Heart right ventricle (tissue), 16 donors: ENCODE measurements at regions not wholly inside any gene's neighbourhood (a gene's known extent, or its start where the extent isn't known, plus 50 kb on each side); places are given as distances from the start of the nearest gene placed in this dataset.

Experiments
- ATAC-seq, 8 donors: fragments of 200-7000 bp; cut with Tn5 transposase; one replicate each; pipeline ENCODE4 v1.9.1; 2020; ENCODE audit warnings: mild to moderate bottlenecking in 8 of 8, moderate library complexity in 8 of 8, moderate number of reproducible peaks in 1 of 8
- DNase-seq, 2 donors: peaks; one replicate each; pipeline ENCODE4 v3.0.0-alpha.2; 2020
- H3K27ac ChIP-seq, 10 donors: fragments of 200-600 bp; sonication (generic) in 2 of 10; one replicate each; pipeline versions ENCODE4 v1.5.0 to v1.8.0; 2020 to 2022; ENCODE audit warnings: mild to moderate bottlenecking in 3 of 10
- H3K27me3 ChIP-seq, 7 donors: fragments of 200-600 bp; one replicate each; pipeline ENCODE4 v1.8.0; 2021 to 2022; ENCODE audit warnings: mild to moderate bottlenecking in 2 of 7
- H3K36me3 ChIP-seq, 9 donors: fragments of 200-600 bp; sonication (generic) in 1 of 9; one replicate each; pipeline versions ENCODE4 v1.5.0 to v1.8.0; 2020 to 2022; ENCODE audit warnings: mild to moderate bottlenecking in 2 of 9
- H3K4me1 ChIP-seq, 9 donors: fragments of 200-600 bp; sonication (generic) in 1 of 9; one replicate each; pipeline versions ENCODE4 v1.5.0 to v1.8.0; 2020 to 2022; ENCODE audit warnings: mild to moderate bottlenecking in 4 of 9
- H3K4me3 ChIP-seq, 10 donors: fragments of 200-600 bp; sonication (generic) in 2 of 10; one replicate each; pipeline versions ENCODE4 v1.5.0 to v1.8.0; 2020 to 2022; ENCODE audit warnings: mild to moderate bottlenecking in 7 of 10, moderate library complexity in 2 of 10
- H3K9me3 ChIP-seq, 11 donors: fragments of 200-600 bp in 10 of 11; sonication (generic) in 2 of 11; one replicate each; pipeline versions ENCODE4 v1.5.0 to v1.8.0; 2013 to 2022; ENCODE audit warnings: mild to moderate bottlenecking in 2 of 11, control low read depth in 1 of 11, moderate library complexity in 1 of 11
- WGBS, 2 donors: extraction: QIAGEN DNeasy Blood & Tissue Kit; methylation state at CpG; one replicate each; pipeline ENCODE4 v1.1.7; 2013; ENCODE audit warnings: inconsistent platforms in 1 of 2; 5-methylcytosine and 5-hydroxymethylcytosine counted together
- intact Hi-C, 10 donors: fragments of 100-400 bp; cut with DNase I; formaldehyde crosslinking; loops; one replicate each; pipeline versions ENCODE4 v1.11.1 to v1.14.2; 2022
- TF ChIP-seq, protein P1 (sequence below), 9 donors: fragments of 200-600 bp; sonication (generic) in 2 of 9; IDR thresholded peaks; one replicate each; pipeline versions ENCODE4 v1.5.0 to v1.8.0; 2021 to 2022; ENCODE audit warnings: antibody characterized with exemption in 9 of 9, mild to moderate bottlenecking in 5 of 9, moderate library complexity in 1 of 9
- donor health status: Arrhythmogenic right ventricular cardiomyopathy.
- donor health status: ischemic (EF 13 %, LVEDD 7.1; RV severe dilation, severe dysfunction).
- donor health status: healthy with polysubstance abuse.
- donor health status: DM: no; HTN: yes; CAD: no.
- donor health status: DM: no; HTN: no; CAD: no.
- donor health status: ischemic (EF 25% LVEDD 6.9; RV normal size, moderate dysfunction).
- donor health status: ischemic (EF 25% LVEDD 5.7; RV mildly dilated, moderate dysfunction).
- donor health status: healthy.
- donor health status: DM: yes; HTN: yes; CAD: no.
- donor health status: Ischemic cardiomyopathy.
- donor health status: ischemic (EF 35%, LVEDD 5.7; RV mildly dilated, moderate dysfunction).
- donor health status: nonischemic (EF 11% LVEDD 7.7; RV severe dilation, severe dysfunction).
- donor health status: DM: yes; HTN: yes; CAD: no.
- donor health status: PGD.
- donor health status: ischemic (EF 29% LVEDD 5.4; RV normal size, mild dysfunction).
- donor health status: nonischemic (EF 23%, LVEDD 6.1; RV moderate dilation, normal function).

DNA sequence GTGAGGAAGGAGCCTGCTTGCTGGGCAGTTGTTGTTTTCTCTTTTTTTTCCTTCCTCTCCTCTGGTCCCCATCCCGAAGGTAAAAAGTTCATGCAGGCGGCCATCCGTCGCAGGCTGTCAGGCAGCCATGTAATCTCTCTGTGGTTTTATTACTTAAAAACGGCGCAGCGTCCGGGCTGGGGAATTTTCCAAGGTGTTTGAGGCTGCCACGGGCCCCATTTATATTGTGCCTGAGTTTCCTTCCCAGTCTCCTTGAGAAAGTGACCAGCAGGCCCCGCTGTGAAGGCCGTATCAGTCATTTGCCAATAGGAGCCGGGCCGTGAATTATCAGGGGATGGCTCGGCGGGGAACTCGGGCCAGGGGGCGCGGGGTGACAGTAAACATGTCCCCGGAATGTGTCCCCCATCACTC is 289.7 kb downstream of the PBX3 start:
- TF ChIP-seq, protein P1, sequence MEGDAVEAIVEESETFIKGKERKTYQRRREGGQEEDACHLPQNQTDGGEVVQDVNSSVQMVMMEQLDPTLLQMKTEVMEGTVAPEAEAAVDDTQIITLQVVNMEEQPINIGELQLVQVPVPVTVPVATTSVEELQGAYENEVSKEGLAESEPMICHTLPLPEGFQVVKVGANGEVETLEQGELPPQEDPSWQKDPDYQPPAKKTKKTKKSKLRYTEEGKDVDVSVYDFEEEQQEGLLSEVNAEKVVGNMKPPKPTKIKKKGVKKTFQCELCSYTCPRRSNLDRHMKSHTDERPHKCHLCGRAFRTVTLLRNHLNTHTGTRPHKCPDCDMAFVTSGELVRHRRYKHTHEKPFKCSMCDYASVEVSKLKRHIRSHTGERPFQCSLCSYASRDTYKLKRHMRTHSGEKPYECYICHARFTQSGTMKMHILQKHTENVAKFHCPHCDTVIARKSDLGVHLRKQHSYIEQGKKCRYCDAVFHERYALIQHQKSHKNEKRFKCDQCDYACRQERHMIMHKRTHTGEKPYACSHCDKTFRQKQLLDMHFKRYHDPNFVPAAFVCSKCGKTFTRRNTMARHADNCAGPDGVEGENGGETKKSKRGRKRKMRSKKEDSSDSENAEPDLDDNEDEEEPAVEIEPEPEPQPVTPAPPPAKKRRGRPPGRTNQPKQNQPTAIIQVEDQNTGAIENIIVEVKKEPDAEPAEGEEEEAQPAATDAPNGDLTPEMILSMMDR (IDR thresholded peaks at IDR 0.05), result no peak
- H3K9me3 ChIP-seq, result peaks cover 0 to 9% (median 0%) of the 10 kb centered on the region in 11 donors
- no peaks in the 10 kb centered on the region for H3K36me3 ChIP-seq
- H3K4me3 ChIP-seq, result no peak overlapping the region
- no peaks in the 10 kb centered on the region for H3K4me1 ChIP-seq
- ATAC-seq (no peak), DNase-seq (no peak)
- WGBS, 2 donors, result 30 to 40% methylated on average over 19 of the region's 19 CpGs
- no peak overlapping the region for H3K27ac ChIP-seq
- peaks cover 0 to 13% (median 7%) of the 10 kb centered on the region in 7 donors for H3K27me3 ChIP-seq
- intact Hi-C loops, result no loop called here

DNA sequence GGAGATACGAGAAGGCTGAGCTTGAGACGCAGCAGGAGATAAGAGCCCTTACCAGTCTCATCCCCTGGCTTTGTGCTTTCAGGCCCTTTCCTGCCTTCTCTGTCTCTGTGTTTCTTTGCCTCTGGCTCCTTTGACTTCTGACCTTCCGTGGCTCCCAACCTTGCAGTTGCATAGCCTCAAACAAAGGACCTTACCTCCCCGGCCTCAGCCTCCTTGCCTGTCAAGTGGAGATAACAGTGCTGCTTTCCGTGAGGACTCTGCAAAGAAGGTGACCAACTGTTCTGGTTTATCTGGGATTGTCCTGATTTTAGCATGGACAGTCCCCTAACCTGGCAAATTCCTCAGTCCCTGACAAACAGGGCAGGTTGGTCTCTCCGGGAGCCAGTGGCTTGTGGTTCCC is 287.8 kb upstream of the MVB12B start:
- 58 to 71% methylated on average over 6 of the region's 6 CpGs for WGBS, 2 donors
- intact Hi-C loops, result no loop called here
- H3K27me3 ChIP-seq, result peaks cover 0 to 11% (median 7%) of the 10 kb centered on the region in 7 donors
- no peaks in the 10 kb centered on the region for H3K36me3 ChIP-seq
- TF ChIP-seq, protein P1 (IDR thresholded peaks at IDR 0.05), result no peak
- H3K4me1 ChIP-seq, result no peaks in the 10 kb centered on the region
- H3K27ac ChIP-seq, result no peak overlapping the region
- peaks cover 0 to 28% (median 8%) of the 10 kb centered on the region in 11 donors for H3K9me3 ChIP-seq
- ATAC-seq (no peak), DNase-seq (no peak)
- no peak overlapping the region for H3K4me3 ChIP-seq

DNA sequence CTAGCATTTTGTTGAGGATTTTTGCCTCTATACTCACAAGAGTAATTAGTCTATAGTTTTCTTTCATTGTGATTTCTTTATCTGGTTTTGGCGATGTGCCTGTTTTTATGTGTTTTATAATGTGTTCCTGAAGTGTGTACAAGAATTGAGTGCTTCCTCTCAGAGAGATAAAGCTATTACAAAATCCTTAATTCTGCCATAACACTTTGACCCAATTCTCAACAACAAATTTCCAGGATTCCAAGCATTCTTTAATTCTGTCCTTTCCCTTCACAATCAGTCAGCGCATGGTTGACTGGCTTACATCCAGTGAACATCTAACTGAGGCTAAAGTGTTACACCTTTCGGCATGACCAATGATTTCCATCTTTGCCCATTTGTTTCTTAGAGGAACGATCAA is 282.9 kb upstream of the MVB12B start:
- ATAC-seq, result no peak
- Histone ChIP-seq H3K27me3 (peaks cover 0 to 7% (median 0%) of the 10 kb centered on the region in 7 donors), H3K4me1 (no peaks in the 10 kb centered on the region), H3K36me3 (no peaks in the 10 kb centered on the region), H3K9me3 (peaks cover 0 to 61% (median 16%) of the 10 kb centered on the region in 11 donors), H3K4me3 (no peak overlapping the region), H3K27ac (no peak overlapping the region)
- WGBS, 2 donors, result 61 to 67% methylated on average over 4 of the region's 4 CpGs
- intact Hi-C loops, result no loop called here
- no peak for DNase-seq
- TF ChIP-seq, protein P1 (IDR thresholded peaks at IDR 0.05), result no peak

DNA sequence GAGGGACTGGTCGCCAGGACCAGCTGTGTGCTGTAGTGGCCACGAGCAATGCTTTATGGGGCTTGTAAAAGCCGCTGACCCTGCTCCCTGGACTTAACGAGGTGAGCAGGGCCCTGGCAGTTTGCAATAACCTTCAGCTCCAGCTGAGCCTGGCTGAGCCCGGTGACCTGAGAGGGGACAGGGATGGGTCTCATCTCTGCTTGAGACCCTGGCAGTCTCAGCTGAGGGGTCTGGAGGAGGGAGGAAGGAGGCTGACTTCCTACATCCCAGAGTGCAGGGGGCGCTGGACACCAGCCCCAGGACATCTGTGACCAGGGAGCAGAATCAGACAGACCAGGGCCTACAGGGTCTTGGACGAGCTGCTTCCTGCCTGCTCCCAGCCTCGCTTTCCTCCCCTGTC is 277.5 kb upstream of the MVB12B start:
- DNase-seq (no peak), ATAC-seq (no peak)
- WGBS, 2 donors, result 65 to 69% methylated on average over 8 of the region's 8 CpGs
- H3K4me1 ChIP-seq, result no peaks in the 10 kb centered on the region
- intact Hi-C loops, result no loop called here
- peaks cover 0 to 31% (median 8%) of the 10 kb centered on the region in 11 donors for H3K9me3 ChIP-seq
- TF ChIP-seq, protein P1 (IDR thresholded peaks at IDR 0.05), result no peak
- no peak overlapping the region for H3K4me3 ChIP-seq
- peaks cover 0 to 47% (median 25%) of the 10 kb centered on the region in 7 donors for H3K27me3 ChIP-seq
- no peaks in the 10 kb centered on the region for H3K36me3 ChIP-seq
- no peak overlapping the region for H3K27ac ChIP-seq
